ENCODE measurements at regions not wholly inside any gene's neighbourhood (a gene's known extent, or its start where the extent isn't known, plus 50 kb on each side); places are given as distances from the start of the nearest gene placed in this dataset.
"Not testable (repeated sequence)": the region's sequence is repeated elsewhere in the genome, so short reads cannot be mapped to it uniquely, and the experiment has no call there.

- H3K4me1 Mint-ChIP-seq (ENCODE audit: low read depth), result no peaks in the 10 kb centered on the region
- no peaks in the 10 kb centered on the region for H3K9me3 Mint-ChIP-seq (ENCODE audit: insufficient read depth)
- CTCF ChIA-PET, result no interaction called here
- ATAC-seq (no peak), DNase-seq (no peak)
- no peak overlapping the region for H3K27ac Mint-ChIP-seq
- no peaks in the 10 kb centered on the region for H3K36me3 Mint-ChIP-seq (ENCODE audit: low read depth)
- peaks cover 10% of the 10 kb centered on the region for H3K27me3 Mint-ChIP-seq (ENCODE audit: low read depth)
- POLR2A ChIA-PET, result no interaction called here
- no peak overlapping the region for H3K4me3 Mint-ChIP-seq
These were observed 160.7 kb downstream of the FHIP1A start for GRCh38 chr4:151569650-151570049.

- no peak for ATAC-seq
- Mint-ChIP-seq H3K9me3 (ENCODE audit: insufficient read depth) (no peaks in the 10 kb centered on the region), H3K27me3 (ENCODE audit: low read depth) (peaks cover 12% of the 10 kb centered on the region), H3K27ac (no peak overlapping the region), H3K36me3 (ENCODE audit: low read depth) (no peaks in the 10 kb centered on the region), H3K4me1 (ENCODE audit: low read depth) (no peaks in the 10 kb centered on the region), H3K4me3 (no peak overlapping the region)
- CTCF ChIA-PET, result interaction anchor here (1.3 kb wide), 1 partner anchor 31 kb away, joined by 3 read pairs; no protein-coding TSS in a partner anchor
- POLR2A ChIA-PET, result no interaction called here
- DNase-seq, result no peak
These were observed 164.5 kb downstream of the FHIP1A start for GRCh38 chr4:151573474-151573873.

GRCh38 chr4:151573945-151574344, 165.0 kb downstream of the FHIP1A start:
- no peaks in the 10 kb centered on the region for H3K4me1 Mint-ChIP-seq (ENCODE audit: low read depth)
- CTCF ChIA-PET, result no interaction called here
- no peak for ATAC-seq
- peaks cover 11% of the 10 kb centered on the region for H3K27me3 Mint-ChIP-seq (ENCODE audit: low read depth)
- POLR2A ChIA-PET, result no interaction called here
- H3K36me3 Mint-ChIP-seq (ENCODE audit: low read depth), result no peaks in the 10 kb centered on the region
- no peak overlapping the region for H3K27ac Mint-ChIP-seq
- H3K4me3 Mint-ChIP-seq, result no peak overlapping the region
- DNase-seq, result no peak
- H3K9me3 Mint-ChIP-seq (ENCODE audit: insufficient read depth), result no peaks in the 10 kb centered on the region

GRCh38 chr4:151574968-151575367, 166.0 kb downstream of the FHIP1A start:
- ChIA-PET CTCF (no interaction called here), POLR2A (no interaction called here)
- Mint-ChIP-seq H3K36me3 (ENCODE audit: low read depth) (no peaks in the 10 kb centered on the region), H3K27me3 (ENCODE audit: low read depth) (peaks cover 11% of the 10 kb centered on the region), H3K4me3 (no peak overlapping the region), H3K4me1 (ENCODE audit: low read depth) (no peaks in the 10 kb centered on the region), H3K27ac (no peak overlapping the region), H3K9me3 (ENCODE audit: insufficient read depth) (no peaks in the 10 kb centered on the region)
- DNase-seq (no peak), ATAC-seq (no peak)

DNA sequence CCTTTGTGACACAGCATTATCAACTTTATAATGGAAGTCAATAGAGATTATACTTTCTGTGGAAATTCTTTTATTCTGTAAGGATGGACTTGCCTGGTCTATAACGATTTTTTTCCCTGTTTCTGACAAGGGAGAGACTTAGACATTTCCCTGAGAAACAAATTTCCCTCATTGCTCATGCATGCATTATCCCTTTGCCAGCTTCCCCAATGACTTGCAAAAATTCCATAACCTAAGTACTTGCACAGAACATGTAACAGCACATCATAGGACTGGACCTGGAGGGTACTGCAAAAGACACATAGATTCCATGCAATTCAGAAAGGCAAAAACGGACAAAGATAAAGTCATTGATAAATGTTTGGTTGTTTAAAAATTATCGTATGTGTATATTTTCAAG, 166.7 kb downstream of the FHIP1A start:
- ATAC-seq (no peak), DNase-seq (no peak)
- Mint-ChIP-seq H3K27me3 (ENCODE audit: low read depth) (peaks cover 9% of the 10 kb centered on the region), H3K9me3 (ENCODE audit: insufficient read depth) (no peaks in the 10 kb centered on the region), H3K27ac (no peak overlapping the region), H3K36me3 (ENCODE audit: low read depth) (no peaks in the 10 kb centered on the region), H3K4me3 (no peak overlapping the region), H3K4me1 (ENCODE audit: low read depth) (no peaks in the 10 kb centered on the region)
- ChIA-PET CTCF (no interaction called here), POLR2A (no interaction called here)

DNA sequence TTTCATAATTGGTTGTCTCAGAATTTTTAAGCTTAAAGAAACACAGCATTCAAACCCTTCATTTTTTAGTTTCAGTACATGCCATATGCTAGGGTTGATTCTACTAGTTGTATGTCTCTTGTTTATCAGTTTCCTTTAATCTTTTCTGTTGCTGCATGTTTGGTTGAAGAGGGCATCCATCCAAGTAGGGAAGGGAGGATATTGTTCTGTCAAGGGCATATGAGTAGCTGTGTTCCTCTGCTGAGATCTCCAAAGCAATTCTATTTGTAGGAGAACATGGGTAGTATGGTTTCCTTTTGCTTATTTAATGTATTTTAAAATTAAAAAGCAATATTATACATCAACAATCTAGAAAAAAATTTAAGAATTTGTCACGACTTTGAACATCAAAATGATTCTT, 167.7 kb downstream of the FHIP1A start:
- DNase-seq (no peak), ATAC-seq (no peak)
- H3K4me3 Mint-ChIP-seq, result no peak overlapping the region
- H3K27ac Mint-ChIP-seq, result no peak overlapping the region
- H3K4me1 Mint-ChIP-seq (ENCODE audit: low read depth), result no peaks in the 10 kb centered on the region
- no peaks in the 10 kb centered on the region for H3K9me3 Mint-ChIP-seq (ENCODE audit: insufficient read depth)
- POLR2A ChIA-PET, result no interaction called here
- CTCF ChIA-PET, result no interaction called here
- H3K36me3 Mint-ChIP-seq (ENCODE audit: low read depth), result no peaks in the 10 kb centered on the region
- peaks cover 9% of the 10 kb centered on the region for H3K27me3 Mint-ChIP-seq (ENCODE audit: low read depth)

DNA sequence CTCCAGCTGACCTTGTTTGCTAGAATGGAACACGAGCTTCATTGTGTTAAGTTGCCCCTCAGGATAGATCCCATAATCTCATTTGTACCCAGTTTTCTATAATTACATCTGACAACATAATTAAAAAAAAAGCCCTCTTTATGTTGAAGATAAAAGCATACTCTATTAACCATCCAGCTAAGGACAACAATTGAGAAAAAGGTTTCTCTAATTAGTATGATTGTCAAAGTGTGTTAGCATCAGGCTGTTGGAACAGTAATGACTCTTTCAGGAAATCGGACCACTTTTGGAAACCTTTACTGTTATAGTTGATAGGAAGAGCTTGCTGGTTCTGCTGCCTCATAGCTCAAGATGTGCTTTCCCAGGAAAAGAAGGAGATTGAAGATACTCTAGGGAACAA, 172.6 kb downstream of the FHIP1A start:
- Mint-ChIP-seq H3K4me3 (no peak overlapping the region), H3K9me3 (ENCODE audit: insufficient read depth) (no peaks in the 10 kb centered on the region), H3K27ac (no peak overlapping the region), H3K27me3 (ENCODE audit: low read depth) (peaks cover 10% of the 10 kb centered on the region), H3K4me1 (ENCODE audit: low read depth) (no peaks in the 10 kb centered on the region), H3K36me3 (ENCODE audit: low read depth) (no peaks in the 10 kb centered on the region)
- ATAC-seq (no peak), DNase-seq (no peak)
- CTCF ChIA-PET, result no interaction called here
- POLR2A ChIA-PET, result interaction anchor here (0.5 kb wide), 1 partner anchor 547 kb away, joined by 3 read pairs; no protein-coding TSS in a partner anchor

DNA sequence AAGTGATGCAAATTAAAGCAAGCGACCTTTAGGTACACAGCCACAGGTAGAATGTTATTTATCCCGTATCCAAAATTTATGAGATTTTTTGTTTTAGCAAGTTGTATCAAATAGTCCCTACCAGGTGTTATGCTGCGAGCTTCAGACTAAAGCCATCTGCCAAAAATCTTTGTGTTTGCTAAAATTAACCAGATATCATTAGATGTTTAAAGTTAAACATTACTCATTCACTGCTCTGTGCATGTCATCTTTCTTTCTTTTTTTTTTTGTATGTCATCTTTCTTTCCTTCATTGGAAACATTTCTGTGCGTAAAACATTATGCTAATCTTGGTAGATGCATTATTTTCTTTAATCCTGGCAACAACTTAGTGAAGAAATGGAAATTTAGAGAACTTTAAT, 173.1 kb downstream of the FHIP1A start:
- ChIA-PET POLR2A (no interaction called here), CTCF (no interaction called here)
- Mint-ChIP-seq H3K27ac (no peak overlapping the region), H3K27me3 (ENCODE audit: low read depth) (peaks cover 9% of the 10 kb centered on the region), H3K9me3 (ENCODE audit: insufficient read depth) (no peaks in the 10 kb centered on the region), H3K36me3 (ENCODE audit: low read depth) (no peaks in the 10 kb centered on the region), H3K4me1 (ENCODE audit: low read depth) (no peaks in the 10 kb centered on the region), H3K4me3 (no peak overlapping the region)
- no peak for ATAC-seq
- DNase-seq, result no peak

DNA sequence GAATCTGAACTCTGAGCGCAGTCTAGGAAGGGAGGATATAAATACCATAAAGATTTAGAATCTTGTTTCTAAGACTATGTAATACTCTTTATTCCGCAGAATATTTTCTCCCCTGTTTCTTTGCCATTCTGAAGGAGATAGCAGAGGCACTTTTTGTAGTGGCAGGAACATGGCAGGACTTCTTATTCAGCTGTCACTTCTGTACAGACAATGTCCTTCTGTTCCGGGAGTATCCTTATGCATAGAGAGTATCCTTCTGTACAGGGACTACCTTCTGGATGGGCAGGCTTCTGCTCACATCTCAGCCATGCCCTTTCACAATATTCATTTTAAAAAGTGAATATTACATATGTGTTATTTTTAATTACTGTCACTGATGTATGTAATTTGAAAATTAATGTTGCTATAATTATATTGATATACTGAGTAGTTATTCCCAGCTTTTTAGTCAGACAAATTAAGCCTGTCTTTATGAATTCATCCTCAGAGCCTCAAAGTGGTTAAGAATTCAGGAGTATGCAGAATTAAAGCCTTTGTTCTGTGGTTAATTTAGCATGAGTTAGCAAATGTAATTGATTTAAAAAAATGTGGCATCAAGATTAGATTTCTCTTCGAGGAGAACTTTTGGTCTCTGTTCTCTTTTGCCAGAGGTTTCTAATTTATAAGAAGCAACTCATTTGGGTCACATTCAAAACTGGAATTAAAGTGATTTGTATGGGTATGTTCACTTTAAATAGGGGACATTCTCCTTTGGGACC, 174.4 kb downstream of the FHIP1A start:
- no peak overlapping the region for H3K27ac Mint-ChIP-seq
- no peaks in the 10 kb centered on the region for H3K36me3 Mint-ChIP-seq (ENCODE audit: low read depth)
- ChIA-PET POLR2A (no interaction called here), CTCF (no interaction called here)
- ATAC-seq, result no peak
- no peaks in the 10 kb centered on the region for H3K9me3 Mint-ChIP-seq (ENCODE audit: insufficient read depth)
- DNase-seq, result no peak
- H3K27me3 Mint-ChIP-seq (ENCODE audit: low read depth), result peaks cover 9% of the 10 kb centered on the region
- H3K4me3 Mint-ChIP-seq, result no peak overlapping the region
- H3K4me1 Mint-ChIP-seq (ENCODE audit: low read depth), result no peaks in the 10 kb centered on the region

DNA sequence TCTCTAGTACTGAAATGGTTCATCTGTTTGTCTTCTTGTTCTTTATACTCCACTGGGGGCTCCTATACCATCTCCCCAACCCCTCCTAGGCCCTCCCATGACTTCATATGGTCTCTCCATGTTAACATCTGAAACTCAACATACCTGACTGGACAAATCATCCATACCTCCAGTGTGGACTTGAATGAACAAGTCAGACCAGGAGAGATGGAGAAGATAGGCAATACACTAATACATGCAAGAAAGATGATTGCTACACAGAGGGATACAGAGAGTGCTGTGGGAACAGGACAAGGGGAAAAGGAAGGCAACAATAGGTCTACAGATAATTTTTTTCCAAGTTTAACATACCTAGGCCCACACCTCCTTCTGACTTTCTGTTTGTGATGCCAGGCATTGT, 175.1 kb downstream of the FHIP1A start:
- no peaks in the 10 kb centered on the region for H3K9me3 Mint-ChIP-seq (ENCODE audit: insufficient read depth)
- CTCF ChIA-PET, result no interaction called here
- H3K4me1 Mint-ChIP-seq (ENCODE audit: low read depth), result no peaks in the 10 kb centered on the region
- no peak for DNase-seq
- no peak for ATAC-seq
- POLR2A ChIA-PET, result no interaction called here
- peaks cover 11% of the 10 kb centered on the region for H3K27me3 Mint-ChIP-seq (ENCODE audit: low read depth)
- H3K36me3 Mint-ChIP-seq (ENCODE audit: low read depth), result no peaks in the 10 kb centered on the region
- no peak overlapping the region for H3K4me3 Mint-ChIP-seq
- H3K27ac Mint-ChIP-seq, result no peak overlapping the region

- POLR2A ChIA-PET; H3K9me3 Mint-ChIP-seq (ENCODE audit: insufficient read depth); H3K36me3 Mint-ChIP-seq (ENCODE audit: low read depth); CTCF ChIA-PET; H3K27ac Mint-ChIP-seq; H3K4me1 Mint-ChIP-seq (ENCODE audit: low read depth); DNase-seq; ATAC-seq; H3K4me3 Mint-ChIP-seq; H3K27me3 Mint-ChIP-seq (ENCODE audit: low read depth): not testable (repeated sequence)
These were observed 165.2 kb downstream of the GATB start for GRCh38 chr4:151595629-151596028.

DNA sequence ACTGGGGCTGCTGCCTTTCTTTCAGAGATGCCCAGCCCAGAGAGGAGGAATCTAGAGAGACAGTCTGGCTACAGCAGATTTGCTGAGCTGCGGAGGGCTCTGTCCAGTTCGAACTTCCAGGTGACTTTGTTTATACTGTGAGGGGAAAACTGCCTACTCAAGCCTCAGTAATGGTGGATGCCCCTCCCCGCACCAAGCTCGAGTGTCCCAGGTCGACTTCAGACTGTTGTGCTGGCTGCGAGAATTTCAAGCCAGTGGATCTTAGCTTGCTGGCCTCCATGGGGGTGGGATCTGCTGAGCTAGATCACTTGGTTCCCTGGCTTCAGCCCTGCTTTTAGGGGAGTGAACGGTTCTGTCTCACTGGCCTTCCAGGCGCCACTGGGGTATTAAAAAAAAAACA, 163.1 kb downstream of the GATB start:
- H3K9me3 Mint-ChIP-seq (ENCODE audit: insufficient read depth); DNase-seq; CTCF ChIA-PET; H3K4me3 Mint-ChIP-seq; H3K4me1 Mint-ChIP-seq (ENCODE audit: low read depth); H3K36me3 Mint-ChIP-seq (ENCODE audit: low read depth); H3K27ac Mint-ChIP-seq; ATAC-seq; H3K27me3 Mint-ChIP-seq (ENCODE audit: low read depth); POLR2A ChIA-PET: not testable (repeated sequence)

- POLR2A ChIA-PET, result no interaction called here
These were observed 160.9 kb downstream of the GATB start for GRCh38 chr4:151599863-151600262.

More at GRCh38 chr4:151599863-151600262, 160.9 kb downstream of the GATB start:
- H3K36me3 Mint-ChIP-seq (ENCODE audit: low read depth), result no peaks in the 10 kb centered on the region
- H3K9me3 Mint-ChIP-seq (ENCODE audit: insufficient read depth), result no peaks in the 10 kb centered on the region
- CTCF ChIA-PET, result no interaction called here
- no peak overlapping the region for H3K4me3 Mint-ChIP-seq
- peaks cover 7% of the 10 kb centered on the region for H3K27me3 Mint-ChIP-seq (ENCODE audit: low read depth)
- H3K27ac Mint-ChIP-seq, result no peak overlapping the region
- no peaks in the 10 kb centered on the region for H3K4me1 Mint-ChIP-seq (ENCODE audit: low read depth)
- ATAC-seq (no peak), DNase-seq (no peak)
